HUDEP-2 (cell line): ENCODE measurements at regions not wholly inside any gene's neighbourhood (a gene's known extent, or its start where the extent isn't known, plus 50 kb on each side); places are given as distances from the start of the nearest gene placed in this dataset.
"Not testable (repeated sequence)": the region's sequence is repeated elsewhere in the genome, so short reads cannot be mapped to it uniquely, and the experiment has no call there.

Source experiments
- DNase-seq, 76 experiments: peaks; one replicate each; lab custom pipeline; 2025; ENCODE audit not compliant: unreplicated experiment in 76 of 76; lab: John Stamatoyannopoulos, UW

DNA sequence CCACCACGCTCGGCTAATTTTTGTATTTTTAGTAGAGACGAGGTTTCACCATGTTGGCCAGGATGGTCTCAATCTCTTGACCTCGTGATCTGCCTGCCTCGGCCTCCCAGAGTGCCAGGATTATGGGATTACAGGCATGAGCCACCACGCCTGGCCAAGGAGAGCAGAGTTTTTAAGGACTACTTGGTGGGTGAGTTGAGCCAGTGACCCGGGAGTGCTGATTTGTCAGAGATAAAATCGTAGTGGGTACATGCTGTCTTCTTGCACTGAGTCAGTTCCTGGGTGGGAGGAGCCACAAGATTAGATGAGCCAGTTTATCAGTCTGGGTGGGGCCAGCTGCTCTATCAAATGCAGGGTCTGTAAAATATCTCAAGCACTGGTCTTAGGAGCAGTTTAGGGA, 361.7 kb downstream of the TYW1 start:
- DNase-seq, result peak in 72 of 76 experiments; percentile 3 to 94 (median 77)

DNA sequence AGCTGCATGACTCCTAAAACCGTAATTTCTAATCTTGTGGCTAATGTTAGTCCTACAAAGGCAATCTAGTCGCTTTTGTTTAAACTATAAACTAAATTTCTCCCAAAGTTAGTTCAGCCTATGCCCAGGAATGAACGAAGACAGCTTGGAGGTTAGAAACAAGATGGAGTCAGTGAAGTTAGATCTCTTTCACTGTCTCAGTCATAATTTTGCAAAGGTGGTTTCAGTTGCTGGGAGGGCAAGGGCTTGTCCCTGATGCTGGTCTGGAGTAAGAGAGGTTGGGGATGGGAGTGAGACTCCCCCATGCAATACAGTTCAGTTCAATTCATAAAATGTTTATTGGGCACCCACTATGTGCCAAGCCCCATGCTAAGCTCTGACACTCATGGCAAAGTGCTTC, 362.1 kb downstream of the TYW1 start:
- DNase-seq, result peak in 10 of 76 experiments; percentile 29 to 54 (median 43)

DNA sequence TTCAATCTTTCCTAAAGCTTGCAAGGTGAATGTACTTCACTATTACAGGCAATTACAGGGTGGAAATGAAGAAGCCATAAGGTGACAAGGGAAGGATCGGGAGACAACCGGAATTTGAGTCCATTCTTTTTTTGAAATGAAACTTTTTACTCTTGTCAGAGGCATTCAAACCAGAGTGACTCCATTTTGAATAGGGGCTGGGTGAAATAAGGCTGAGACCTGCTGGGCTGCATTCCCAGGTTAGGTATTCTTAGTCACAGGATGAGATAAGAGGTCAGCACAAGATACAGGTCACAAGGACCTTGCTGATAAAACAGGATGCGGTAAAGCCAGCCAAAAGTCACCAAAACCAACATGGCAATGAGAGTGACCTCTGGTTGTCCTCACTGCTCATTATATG, 363.3 kb downstream of the TYW1 start:
- peak in 39 of 76 experiments; percentile 1 to 65 (median 31) for DNase-seq

- peak in 11 of 76 experiments; percentile 2 to 44 (median 19) for DNase-seq
These were observed 364.5 kb downstream of the TYW1 start for GRCh38 chr7:67361150-67361549.

GRCh38 chr7:67364441-67365017, 367.9 kb downstream of the TYW1 start:
- no peak for DNase-seq

DNA sequence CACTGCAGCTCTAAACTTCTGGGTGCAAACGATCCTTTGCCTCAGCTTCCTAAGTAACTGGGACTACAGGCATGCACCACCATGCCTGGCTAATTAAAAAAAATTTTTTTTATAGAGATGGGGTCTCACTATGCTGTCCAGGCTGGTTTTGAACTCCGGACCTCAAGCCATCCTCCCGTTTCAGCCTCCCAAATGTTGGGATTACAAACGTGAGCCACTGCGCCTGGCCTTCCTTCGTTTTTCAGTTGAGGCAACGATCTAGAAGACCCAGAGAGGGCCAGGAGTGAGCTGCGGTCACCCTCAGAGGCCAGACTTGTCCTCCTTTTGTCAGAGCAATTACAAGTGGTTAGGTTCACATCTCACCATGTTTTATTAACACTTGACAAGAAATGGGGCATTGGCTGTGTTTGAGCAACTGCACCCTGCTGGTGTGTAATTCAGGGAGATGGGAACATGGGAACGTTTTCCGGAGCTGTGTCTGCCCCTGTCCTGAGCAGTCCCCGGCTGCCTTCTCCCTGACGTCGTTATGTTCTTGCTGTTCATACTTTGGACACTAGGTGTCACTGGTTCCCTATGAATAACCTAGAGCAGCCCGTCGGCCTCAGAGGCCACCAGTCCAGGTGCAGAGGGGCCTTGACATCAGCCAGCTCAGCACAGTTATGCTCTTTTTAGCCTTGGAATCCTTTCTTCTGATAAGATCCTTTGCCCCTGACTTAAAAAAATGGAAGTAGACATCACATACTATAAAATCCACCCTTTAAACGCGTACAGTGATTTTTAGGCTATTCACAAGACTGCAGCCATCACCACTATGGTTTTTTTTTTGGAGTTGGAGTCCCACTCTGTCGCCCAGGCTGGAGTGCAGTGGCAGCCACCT, 375.0 kb downstream of the TYW1 start:
- peak in 61 of 76 experiments; percentile 2 to 86 (median 51) for DNase-seq

GRCh38 chr7:67373389-67373788, 376.8 kb downstream of the TYW1 start:
- DNase-seq, result not testable (repeated sequence)

DNA sequence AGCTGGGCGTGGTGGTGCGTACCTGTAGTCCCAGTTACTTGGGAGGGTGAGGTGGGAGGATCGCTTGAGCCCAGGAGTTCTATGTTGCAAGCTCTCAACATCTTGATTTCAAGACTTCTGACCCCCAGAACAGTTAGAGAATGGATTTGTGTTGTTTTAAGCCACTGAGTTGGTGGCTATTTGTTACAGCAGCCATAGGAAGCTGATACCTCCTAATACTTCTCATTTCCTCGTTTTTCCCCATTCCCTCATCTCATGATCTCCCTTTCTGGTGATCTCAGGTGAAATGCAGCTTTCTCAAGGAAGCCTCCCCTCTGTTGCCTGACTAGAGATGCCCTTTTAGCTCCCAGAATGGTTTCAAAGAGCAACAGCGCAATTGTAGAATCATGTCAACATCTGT, 378.8 kb downstream of the TYW1 start:
- no peak for DNase-seq

GRCh38 chr7:67377939-67378862, 381.6 kb downstream of the TYW1 start:
- DNase-seq, result peak in 70 of 76 experiments; percentile 5 to 86 (median 56)

- DNase-seq, result no peak
These were observed 383.7 kb downstream of the TYW1 start for GRCh38 chr7:67380326-67380725.

GRCh38 chr7:67380858-67381257, 384.2 kb downstream of the TYW1 start:
- no peak for DNase-seq

- peak in 1 of 76 experiments; percentile 4 for DNase-seq
These were observed 391.2 kb downstream of the TYW1 start for GRCh38 chr7:67387851-67388250.

- no peak for DNase-seq
These were observed 394.5 kb downstream of the TYW1 start for GRCh38 chr7:67391168-67391567.

DNA sequence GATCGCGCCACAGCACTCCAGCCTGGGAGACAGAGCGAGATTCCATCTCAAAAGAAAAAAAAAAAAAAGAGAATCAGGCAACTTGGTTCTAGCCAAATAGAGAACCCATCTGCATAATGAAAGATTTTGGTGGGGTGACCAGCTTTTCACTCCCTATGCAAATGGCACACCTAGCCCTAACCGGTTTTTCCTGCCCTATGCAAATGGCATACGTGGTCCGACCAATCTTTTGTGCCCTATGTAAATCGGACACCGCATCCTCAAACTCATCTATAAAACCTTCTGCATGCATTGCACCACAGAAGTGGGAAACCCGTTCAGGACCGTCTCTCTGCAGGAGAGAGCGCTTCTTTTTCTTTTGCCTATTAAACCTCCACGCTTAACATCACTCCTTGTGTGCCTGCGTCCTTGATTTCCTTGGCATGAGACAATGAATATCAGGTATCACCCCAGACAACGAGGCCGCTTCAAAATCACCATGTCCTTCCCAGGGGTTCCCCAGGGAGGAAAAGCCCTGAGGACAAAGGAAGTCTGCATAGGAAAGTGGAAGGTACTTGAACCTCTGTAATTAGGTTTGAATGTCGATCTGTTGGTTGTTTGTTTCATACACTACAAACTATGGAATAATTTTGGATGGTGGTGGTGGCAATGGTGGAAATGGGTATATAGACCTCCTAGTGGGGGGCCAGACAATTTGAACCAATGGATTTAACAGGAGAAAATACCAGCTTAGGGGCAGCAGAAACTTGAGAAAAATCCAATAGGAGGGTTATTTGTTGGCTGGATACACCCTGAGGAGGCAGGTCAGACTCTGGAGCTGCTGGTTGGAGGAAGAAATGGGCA, 396.2 kb downstream of the TYW1 start:
- no peak for DNase-seq

GRCh38 chr7:67393903-67394302, 397.3 kb downstream of the TYW1 start:
- DNase-seq, result no peak

DNA sequence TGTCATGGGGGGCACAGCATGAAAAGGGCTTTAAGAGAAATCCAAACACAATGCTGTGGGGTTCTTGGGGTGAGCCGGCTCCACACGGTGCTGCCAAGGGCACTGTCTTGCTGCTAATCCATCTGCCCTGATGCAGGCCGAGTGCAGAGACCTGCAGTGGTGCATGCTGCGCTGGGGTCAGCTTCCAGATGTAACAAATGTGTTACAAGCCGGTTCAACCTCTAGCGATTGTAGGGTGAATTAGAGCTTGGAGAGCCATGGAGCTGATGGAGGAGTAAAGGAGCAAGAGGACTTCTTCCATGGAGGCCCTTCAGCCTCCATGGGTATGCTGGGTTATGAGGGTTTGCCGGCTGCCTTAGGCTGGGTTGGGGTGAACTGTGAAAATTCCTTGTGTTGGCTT, 402.3 kb downstream of the TYW1 start:
- no peak for DNase-seq

DNA sequence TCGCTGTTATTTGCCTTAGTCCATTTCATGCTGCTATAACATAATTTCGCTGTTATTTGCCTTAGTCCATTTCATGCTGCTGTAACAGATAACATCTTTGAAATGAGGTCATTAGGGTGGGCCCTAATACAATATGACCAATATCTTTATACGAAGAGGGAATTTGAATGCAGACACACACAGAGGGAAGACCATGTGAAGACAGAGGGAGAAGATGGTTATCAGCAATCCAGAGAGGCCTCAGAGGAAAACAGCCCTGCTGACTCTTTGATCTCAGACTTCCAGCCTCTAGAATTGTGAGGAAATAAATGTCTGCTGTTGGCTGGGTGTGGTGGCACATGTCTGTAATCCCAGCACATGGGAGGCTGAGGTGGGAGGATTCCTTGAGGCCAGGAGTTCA, 404.9 kb downstream of the TYW1 start:
- no peak for DNase-seq

DNA sequence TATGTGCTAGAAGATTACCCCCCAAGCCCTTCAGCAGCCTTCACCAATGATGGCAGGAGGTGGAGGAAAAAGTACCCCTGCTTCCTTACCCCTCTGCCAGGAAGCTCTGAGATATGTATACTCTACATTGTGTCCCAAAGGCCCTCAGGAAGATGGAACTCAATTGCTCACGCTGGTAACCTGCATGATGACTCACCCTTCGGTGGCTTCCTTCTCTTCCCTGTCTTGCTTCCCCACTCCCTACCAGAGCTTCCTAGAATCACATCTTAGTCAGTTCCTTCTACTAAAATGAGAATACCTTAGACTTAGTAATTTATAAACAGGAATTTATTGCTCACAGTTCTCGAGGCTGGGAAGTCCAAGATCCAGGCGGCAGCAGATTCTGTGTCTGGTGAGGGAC, 405.6 kb downstream of the TYW1 start:
- no peak for DNase-seq

GRCh38 chr7:67406976-67407375, 410.3 kb downstream of the TYW1 start:
- DNase-seq, result no peak

DNA sequence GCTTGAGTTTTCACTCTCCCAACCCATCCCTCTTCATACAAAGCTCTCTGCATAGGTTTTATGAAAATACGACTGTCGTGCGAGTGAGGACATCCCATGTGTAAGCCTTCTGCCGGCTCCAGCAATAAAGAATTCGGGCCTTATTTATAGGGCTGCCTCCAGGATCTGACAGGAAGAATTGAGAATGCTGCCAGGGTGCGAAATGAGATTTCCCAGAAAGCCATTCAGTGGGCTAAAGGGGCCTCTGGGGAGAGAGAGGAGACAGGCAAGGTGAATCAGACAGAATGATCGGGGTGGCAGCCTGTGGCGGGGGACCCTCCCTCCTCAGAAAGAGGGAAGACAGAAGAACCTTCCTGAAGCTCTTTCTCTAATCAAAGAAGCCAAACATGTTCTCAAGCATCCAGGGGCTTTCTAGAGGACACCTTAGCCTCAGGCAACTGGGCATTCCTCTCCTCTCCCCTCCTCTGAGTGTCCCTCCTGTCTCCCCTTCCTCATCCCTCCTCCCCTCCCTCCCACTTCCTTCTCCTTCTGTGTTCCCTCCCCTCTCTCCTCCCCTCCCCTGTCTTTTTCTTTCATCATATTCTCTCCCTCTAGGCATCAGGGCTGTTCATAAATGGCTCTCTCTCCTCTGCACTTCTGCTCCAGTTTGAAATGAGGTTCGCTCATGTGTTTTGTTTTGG, 410.9 kb downstream of the TYW1 start:
- DNase-seq, result no peak
